HG02870 (cell line): ENCODE measurements at regions not wholly inside any gene's neighbourhood (a gene's known extent, or its start where the extent isn't known, plus 50 kb on each side); places are given as distances from the start of the nearest gene placed in this dataset.
"Not testable (repeated sequence)": the region's sequence is repeated elsewhere in the genome, so short reads cannot be mapped to it uniquely, and the experiment has no call there.

ENCODE experiments used
- ATAC-seq: cut with Tn5 transposase; IDR thresholded peaks from one replicate; pipeline ENCODE4 v1.9.1; 2021; ENCODE audit warnings: mild to moderate bottlenecking, moderate library complexity; ENCODE audit not compliant: unreplicated experiment

GRCh38 chr3:39651993-39652739 lies 157.2 kb upstream of the MYRIP start:
- no peak for ATAC-seq

DNA sequence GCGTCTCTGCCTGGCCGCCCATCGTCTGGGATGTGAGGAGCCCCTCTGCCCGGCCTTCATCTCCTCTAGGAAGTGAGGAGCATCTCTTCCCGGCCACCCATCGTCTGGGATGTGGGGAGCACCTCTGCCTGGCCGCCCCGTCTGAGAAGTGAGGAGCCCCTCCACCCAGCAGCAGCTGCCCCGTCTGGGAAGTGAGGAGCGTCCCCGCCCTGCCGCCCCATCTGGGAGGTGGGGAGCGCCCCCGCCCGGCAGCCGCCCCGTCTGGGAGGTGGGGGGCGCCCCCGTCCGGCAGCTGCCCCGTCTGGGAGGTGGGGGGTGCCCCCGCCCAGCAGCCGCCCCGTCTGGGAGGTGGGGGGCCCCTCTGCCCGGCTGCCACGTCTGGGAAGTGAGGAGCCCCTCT lies 153.7 kb upstream of the MYRIP start:
- ATAC-seq = not testable (repeated sequence)

- no peak for ATAC-seq
These were observed 152.3 kb upstream of the MYRIP start for GRCh38 chr3:39657075-39657474.

DNA sequence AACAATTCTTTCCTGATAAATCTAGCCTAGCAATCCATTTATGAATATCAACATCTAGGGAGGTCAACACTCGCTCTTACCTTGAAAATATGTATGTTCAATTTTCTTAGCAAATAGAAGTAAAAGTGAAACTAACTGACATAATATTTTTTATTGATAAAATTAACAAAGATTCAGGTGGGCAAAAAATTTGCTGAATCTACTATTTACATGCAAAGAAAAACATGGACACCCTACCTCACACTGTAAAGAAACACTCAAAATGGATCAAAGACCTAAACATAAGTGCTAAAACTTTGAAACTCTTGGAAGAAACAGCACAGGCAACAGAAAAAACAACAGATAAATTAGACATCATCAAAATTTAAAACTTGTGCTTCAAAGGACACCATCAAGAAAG lies 151.6 kb upstream of the MYRIP start:
- ATAC-seq = no peak

GRCh38 chr3:39664931-39665330 lies 144.5 kb upstream of the MYRIP start:
- no peak for ATAC-seq

DNA sequence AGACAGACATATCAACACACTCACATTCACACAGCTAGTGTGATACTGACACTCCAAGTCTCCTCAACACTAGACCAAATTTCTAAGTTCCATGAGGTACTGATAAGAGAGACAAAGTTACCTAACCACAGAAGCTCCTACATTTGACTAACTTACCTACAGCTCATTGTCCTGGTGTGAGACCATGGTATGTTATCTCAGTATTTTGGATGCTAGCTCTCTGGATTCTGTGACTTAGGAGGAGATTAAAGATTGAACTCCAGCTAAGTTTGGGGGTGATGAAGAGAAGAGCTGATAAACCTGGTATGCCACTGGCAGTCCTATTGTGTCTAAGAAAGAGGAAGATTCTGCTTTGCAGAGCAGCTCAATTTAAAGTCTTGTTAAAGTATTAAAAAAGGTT lies 144.0 kb upstream of the MYRIP start:
- ATAC-seq = no peak

DNA sequence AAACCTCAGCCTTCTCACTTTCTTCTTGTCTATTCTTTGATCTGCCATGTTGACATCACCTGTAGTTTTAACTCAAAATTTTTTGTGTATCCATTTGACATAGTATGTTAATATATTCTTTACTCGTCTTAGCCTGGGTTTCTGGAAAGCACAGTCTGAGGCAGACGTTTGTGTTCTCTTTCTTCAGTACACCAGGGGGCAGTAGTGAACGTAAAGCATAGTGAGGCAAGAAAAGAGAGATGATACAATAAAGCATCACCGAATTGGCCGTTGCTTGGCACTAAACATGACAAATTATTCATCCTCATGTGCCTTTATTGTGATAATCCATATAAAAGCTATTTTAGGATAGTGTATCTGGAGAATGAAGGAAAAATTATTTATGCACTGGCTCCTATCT lies 141.0 kb upstream of the MYRIP start:
- ATAC-seq = no peak

DNA sequence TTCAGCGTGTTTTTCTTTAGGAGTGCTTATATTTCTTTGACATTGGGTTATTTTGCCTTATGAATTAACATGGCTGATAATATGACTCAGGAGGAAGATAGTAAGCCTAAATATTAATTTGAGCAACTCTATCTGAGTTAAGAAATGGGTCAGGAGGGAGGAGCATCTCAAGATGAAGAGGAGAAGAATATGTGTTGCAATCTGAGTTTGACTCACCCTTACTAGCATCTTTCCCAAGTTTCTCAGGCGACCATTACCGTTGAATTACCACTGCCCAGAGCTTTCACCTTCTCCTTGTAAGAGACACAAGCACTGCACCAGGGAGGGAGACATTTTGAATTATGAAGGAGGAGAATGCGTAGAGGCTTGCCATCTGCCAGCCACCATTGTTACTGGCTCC lies 138.3 kb upstream of the MYRIP start:
- ATAC-seq = no peak

- no peak for ATAC-seq
These were observed 137.8 kb upstream of the MYRIP start for GRCh38 chr3:39671600-39671999.

GRCh38 chr3:39705351-39705900 lies 104.0 kb upstream of the MYRIP start:
- ATAC-seq = no peak

DNA sequence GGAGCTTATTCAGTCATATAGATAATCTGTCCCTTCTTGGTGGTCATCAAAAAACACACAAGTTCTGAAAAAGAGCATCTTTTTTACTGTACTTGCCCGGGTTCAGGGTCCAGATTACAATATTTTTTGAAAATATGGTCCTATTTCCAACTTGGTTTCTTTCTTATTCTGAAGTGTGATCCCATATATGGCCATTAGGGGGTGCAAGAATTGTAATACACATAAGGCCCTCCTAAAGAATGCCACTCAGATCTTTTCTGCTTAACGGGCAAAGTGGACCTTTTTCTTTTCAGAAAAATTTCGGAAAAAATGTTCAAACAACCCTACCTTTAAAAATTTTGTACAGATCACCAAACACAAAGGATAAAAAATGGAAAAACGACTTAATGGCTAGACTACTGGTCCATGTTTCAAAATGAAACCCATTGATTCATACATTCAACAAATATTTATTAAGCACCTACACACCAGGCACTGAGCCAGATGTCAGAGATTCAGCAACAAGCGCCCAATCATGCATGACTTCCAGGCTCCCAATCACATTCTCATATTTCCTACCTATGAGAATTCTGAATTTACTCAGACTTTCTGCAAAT lies 102.0 kb upstream of the MYRIP start:
- ATAC-seq = peak; percentile 50

- ATAC-seq = no peak
These were observed 96.9 kb upstream of the MYRIP start for GRCh38 chr3:39712413-39713048.

DNA sequence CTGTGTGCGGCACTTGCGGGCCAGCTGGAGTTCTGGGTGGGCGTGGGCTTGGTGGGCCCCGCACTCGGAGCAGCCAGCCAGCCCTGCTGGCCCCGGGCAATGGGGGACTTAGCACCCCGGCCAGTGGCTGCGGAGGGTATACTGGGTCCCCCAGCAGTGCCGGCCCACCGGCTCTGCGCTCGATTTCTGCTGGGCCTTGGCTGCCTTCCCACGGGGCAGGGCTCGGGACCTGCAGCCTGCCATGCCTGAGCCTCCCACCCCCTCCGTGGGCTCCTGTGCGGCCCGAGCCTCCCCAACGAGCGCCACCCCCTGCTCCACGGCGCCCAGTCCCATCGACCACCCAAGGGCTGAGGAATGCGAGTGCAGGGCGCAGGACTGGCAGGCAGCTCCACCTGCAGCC lies 96.1 kb upstream of the MYRIP start:
- ATAC-seq = not testable (repeated sequence)

DNA sequence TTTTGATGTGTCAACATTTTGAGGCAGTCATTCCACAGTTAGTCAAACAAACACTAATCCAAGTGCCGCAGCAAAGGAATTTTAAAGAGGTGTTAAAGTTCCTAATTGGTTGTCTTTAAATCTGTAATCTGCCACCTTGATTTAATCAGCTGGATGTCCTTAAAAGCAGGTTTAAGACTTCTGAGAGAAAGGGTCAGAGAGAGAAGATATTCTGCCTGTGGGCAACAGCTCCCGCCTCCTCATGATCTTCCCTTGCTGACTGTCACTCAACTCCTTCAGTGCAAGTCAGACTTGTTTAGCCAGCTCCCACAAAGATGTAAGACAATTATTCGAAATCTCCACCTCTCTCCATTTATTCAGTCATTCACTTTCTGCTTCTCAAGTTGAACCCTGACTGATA lies 92.6 kb upstream of the MYRIP start:
- no peak for ATAC-seq

GRCh38 chr3:39718674-39719595 lies 90.5 kb upstream of the MYRIP start:
- no peak for ATAC-seq

- ATAC-seq = no peak
These were observed 88.3 kb upstream of the MYRIP start for GRCh38 chr3:39721076-39721475.

GRCh38 chr3:39724233-39724846 lies 85.1 kb upstream of the MYRIP start:
- no peak for ATAC-seq

GRCh38 chr3:39725321-39725720 lies 84.1 kb upstream of the MYRIP start:
- ATAC-seq = no peak

- ATAC-seq = no peak
These were observed 82.0 kb upstream of the MYRIP start for GRCh38 chr3:39727415-39727814.

DNA sequence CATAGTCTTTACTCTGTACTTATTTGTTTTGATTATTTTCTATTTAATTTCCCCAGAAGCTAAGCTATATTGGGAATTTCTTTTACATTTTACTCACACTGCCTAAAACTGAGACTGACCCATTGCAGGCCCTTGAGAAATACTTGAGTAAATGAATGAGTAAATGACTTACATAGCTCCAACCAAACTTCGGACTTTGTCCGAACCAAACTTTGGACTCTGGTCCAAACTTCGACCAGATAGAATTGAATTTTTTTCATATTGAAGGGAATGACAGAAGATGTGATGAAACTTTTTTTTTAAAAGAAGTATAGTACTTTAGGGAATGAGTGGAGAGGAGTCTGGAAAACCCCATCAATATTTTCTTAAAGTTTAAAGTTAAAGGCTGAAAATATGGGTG lies 75.6 kb upstream of the MYRIP start:
- no peak for ATAC-seq

GRCh38 chr3:39739658-39740057 lies 69.8 kb upstream of the MYRIP start:
- ATAC-seq = not testable (repeated sequence)
